Effector CD8-positive, alpha-beta T cell (primary cell): ENCODE measurements at regions not wholly inside any gene's neighbourhood (a gene's known extent, or its start where the extent isn't known, plus 50 kb on each side); places are given as distances from the start of the nearest gene placed in this dataset.

Experiments used
- DNase-seq: peaks from one replicate; lab custom pipeline; 2025; lab: John Stamatoyannopoulos, UW

- DNase-seq: no peak
Measured at GRCh38 chr1:59144959-59145358, 151.9 kb upstream of the FGGY start.

- DNase-seq: no peak
Measured at GRCh38 chr1:59146056-59146455, 150.8 kb upstream of the FGGY start.

GRCh38 chr1:59146651-59147358, 150.1 kb upstream of the FGGY start:
- DNase-seq: no peak

- DNase-seq: no peak
Measured at GRCh38 chr1:59149435-59149834, 147.5 kb upstream of the FGGY start.

- DNase-seq: no peak
Measured at GRCh38 chr1:59150577-59151386, 146.1 kb upstream of the FGGY start.

GRCh38 chr1:59151387-59151761, 145.5 kb upstream of the FGGY start:
- no peak for DNase-seq

- DNase-seq: no peak
Measured at GRCh38 chr1:59151860-59152259, 145.0 kb upstream of the FGGY start.

GRCh38 chr1:59152511-59152910, 144.4 kb upstream of the FGGY start:
- DNase-seq: no peak

GRCh38 chr1:59154401-59154800, 142.5 kb upstream of the FGGY start:
- DNase-seq: no peak

- DNase-seq: no peak
Measured at GRCh38 chr1:59155351-59155750, 141.5 kb upstream of the FGGY start.

GRCh38 chr1:59156051-59156450, 140.8 kb upstream of the FGGY start:
- DNase-seq: no peak

- no peak for DNase-seq
Measured at GRCh38 chr1:59156526-59157199, 140.2 kb upstream of the FGGY start.

GRCh38 chr1:59158321-59158720, 138.6 kb upstream of the FGGY start:
- no peak for DNase-seq

- no peak for DNase-seq
Measured at GRCh38 chr1:59159557-59160203, 137.2 kb upstream of the FGGY start.

GRCh38 chr1:59161136-59161535, 135.8 kb upstream of the FGGY start:
- DNase-seq: no peak

- DNase-seq: no peak
Measured at GRCh38 chr1:59162665-59163064, 134.2 kb upstream of the FGGY start.

- DNase-seq: no peak
Measured at GRCh38 chr1:59163268-59164092, 133.4 kb upstream of the FGGY start.

- DNase-seq: no peak
Measured at GRCh38 chr1:59164371-59164770, 132.5 kb upstream of the FGGY start.

GRCh38 chr1:59165353-59165752, 131.5 kb upstream of the FGGY start:
- DNase-seq: no peak

- DNase-seq: no peak
Measured at GRCh38 chr1:59169703-59170102, 127.2 kb upstream of the FGGY start.

- DNase-seq: no peak
Measured at GRCh38 chr1:59170659-59171058, 126.2 kb upstream of the FGGY start.

GRCh38 chr1:59171788-59172187, 125.1 kb upstream of the FGGY start:
- no peak for DNase-seq
